ENCODE measurements at regions not wholly inside any gene's neighbourhood (a gene's known extent, or its start where the extent isn't known, plus 50 kb on each side); places are given as distances from the start of the nearest gene placed in this dataset. TPM values are rescaled to one million over a fixed set of nuclear protein-coding genes. Genes with fewer than 3 reads are reported as not detected.

DNA sequence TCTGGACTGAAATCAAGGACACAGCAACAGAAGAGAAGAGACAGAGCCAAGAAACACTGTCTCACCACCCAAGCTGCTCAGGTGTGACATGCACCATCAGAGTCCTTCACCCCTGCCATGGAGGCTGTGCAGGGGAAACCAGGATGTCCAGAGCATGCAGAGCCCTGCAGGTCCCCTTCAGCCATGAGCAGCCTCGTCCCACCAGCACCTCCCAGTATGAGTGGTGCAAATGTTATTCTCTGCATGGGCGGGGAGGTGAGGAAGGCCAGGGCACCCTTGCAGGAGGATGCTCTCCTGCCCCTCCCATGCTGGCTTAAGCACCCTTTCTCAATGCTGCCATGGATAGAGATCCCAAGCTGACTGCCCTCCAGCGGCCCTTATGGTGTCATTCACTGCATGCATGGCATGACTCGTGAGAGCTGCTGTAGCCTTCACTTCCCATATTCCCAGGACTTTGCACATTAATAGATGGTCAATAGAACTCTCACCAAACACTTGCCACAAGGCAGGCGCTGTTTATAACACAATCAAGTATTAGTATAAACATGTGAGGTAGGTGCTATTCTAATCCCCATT lies 171.0 kb downstream of the ANAPC1 start:
- TF ChIP-seq, protein P1, sequence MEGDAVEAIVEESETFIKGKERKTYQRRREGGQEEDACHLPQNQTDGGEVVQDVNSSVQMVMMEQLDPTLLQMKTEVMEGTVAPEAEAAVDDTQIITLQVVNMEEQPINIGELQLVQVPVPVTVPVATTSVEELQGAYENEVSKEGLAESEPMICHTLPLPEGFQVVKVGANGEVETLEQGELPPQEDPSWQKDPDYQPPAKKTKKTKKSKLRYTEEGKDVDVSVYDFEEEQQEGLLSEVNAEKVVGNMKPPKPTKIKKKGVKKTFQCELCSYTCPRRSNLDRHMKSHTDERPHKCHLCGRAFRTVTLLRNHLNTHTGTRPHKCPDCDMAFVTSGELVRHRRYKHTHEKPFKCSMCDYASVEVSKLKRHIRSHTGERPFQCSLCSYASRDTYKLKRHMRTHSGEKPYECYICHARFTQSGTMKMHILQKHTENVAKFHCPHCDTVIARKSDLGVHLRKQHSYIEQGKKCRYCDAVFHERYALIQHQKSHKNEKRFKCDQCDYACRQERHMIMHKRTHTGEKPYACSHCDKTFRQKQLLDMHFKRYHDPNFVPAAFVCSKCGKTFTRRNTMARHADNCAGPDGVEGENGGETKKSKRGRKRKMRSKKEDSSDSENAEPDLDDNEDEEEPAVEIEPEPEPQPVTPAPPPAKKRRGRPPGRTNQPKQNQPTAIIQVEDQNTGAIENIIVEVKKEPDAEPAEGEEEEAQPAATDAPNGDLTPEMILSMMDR (conservative IDR thresholded peaks at IDR 0.05) = no peak
- H3K27ac Mint-ChIP-seq (ENCODE audit: unreplicated experiment) = no peak overlapping the region
- no peaks in the 10 kb centered on the region for H3K36me3 Mint-ChIP-seq (ENCODE audit: low read depth)
- H3K27me3 Mint-ChIP-seq (ENCODE audit: low read depth) = no peaks in the 10 kb centered on the region
- no peak for DNase-seq (ENCODE audit: low read depth, low spot score)
- no peaks in the 10 kb centered on the region for H3K4me1 Mint-ChIP-seq
- no peak overlapping the region for H3K4me3 Mint-ChIP-seq
- H3K9me3 Mint-ChIP-seq = peaks cover 4% of the 10 kb centered on the region

- TF ChIP-seq, protein P1 (conservative IDR thresholded peaks at IDR 0.05) = no peak
- H3K27me3 Mint-ChIP-seq (ENCODE audit: low read depth) = no peaks in the 10 kb centered on the region
- no peaks in the 10 kb centered on the region for H3K4me1 Mint-ChIP-seq
- no peaks in the 10 kb centered on the region for H3K36me3 Mint-ChIP-seq (ENCODE audit: low read depth)
- no peak overlapping the region for H3K4me3 Mint-ChIP-seq
- H3K27ac Mint-ChIP-seq (ENCODE audit: unreplicated experiment) = no peak overlapping the region
- H3K9me3 Mint-ChIP-seq = peaks cover 4% of the 10 kb centered on the region
- no peak for DNase-seq (ENCODE audit: low read depth, low spot score)
Observed at GRCh38 chr2:111715987-111716904, 167.7 kb downstream of the ANAPC1 start.

- Mint-ChIP-seq H3K27ac (ENCODE audit: unreplicated experiment) (peak overlapping the region; percentile 64), H3K4me1 (no peaks in the 10 kb centered on the region), H3K9me3 (peaks cover 2% of the 10 kb centered on the region), H3K36me3 (ENCODE audit: low read depth) (no peaks in the 10 kb centered on the region), H3K4me3 (no peak overlapping the region), H3K27me3 (ENCODE audit: low read depth) (no peaks in the 10 kb centered on the region)
- DNase-seq (ENCODE audit: low read depth, low spot score) = no peak
- TF ChIP-seq, protein P1 (conservative IDR thresholded peaks at IDR 0.05) = no peak
Observed at GRCh38 chr2:111716905-111717775, 166.9 kb downstream of the ANAPC1 start.

Small RNA genes lying in the stretch of these regions (microRNA-seq; reads per million reads assigned to microRNA genes)
- not detected for gene MIR4435-2

All from neural crest cell (in vitro differentiated cells).